GM10266 (cell line): ENCODE measurements at regions not wholly inside any gene's neighbourhood (a gene's known extent, or its start where the extent isn't known, plus 50 kb on each side); places are given as distances from the start of the nearest gene placed in this dataset.

Experiments used
- DNase-seq: peaks from one replicate; pipeline ENCODE4 v3.0.0; 2012; ENCODE audit errors: extremely low spot score
- TF ChIP-seq, protein P1 (sequence below): IDR thresholded peaks from 2 replicates; pipeline ENCODE4 v1.5.1; 2012; ENCODE audit warnings: mild to moderate bottlenecking, low read depth; ENCODE audit not compliant: control insufficient read depth, insufficient read depth; ENCODE audit errors: missing control alignments

DNA sequence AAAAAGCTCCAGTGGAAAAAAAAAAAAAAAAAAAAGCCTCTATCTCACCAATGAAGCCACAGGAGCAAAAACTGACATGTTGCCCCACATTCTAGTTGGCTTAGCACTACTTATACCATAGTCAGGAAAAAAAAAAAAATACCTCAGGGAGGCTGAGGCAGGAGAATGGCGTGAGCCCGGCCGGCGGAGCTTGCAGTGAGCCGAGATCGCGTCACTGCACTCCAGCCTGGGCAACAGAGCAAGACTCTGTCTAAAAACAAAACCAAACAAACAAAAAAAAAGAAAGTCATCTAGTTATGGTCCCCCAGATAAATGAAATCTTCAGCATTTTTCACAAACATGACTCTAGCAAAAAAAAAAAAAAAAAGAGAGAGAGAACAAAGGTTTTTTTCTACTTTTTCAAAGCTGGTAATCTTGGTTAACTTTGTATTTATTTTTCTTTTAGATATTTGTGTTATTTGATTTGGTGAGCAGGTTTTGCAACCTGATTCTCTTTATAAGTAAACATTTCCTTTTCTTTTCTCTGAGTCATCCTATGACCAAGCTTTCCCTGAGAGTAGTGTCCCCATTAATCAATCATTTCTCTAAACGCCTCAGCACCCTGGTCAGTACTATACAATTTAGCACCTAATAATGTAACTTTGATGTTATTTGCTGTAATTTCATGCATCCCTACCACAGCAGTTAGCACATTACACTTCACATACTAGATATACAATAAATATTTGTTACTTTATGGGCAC lies 273.7 kb upstream of the PIK3C3 start:
- TF ChIP-seq, protein P1, sequence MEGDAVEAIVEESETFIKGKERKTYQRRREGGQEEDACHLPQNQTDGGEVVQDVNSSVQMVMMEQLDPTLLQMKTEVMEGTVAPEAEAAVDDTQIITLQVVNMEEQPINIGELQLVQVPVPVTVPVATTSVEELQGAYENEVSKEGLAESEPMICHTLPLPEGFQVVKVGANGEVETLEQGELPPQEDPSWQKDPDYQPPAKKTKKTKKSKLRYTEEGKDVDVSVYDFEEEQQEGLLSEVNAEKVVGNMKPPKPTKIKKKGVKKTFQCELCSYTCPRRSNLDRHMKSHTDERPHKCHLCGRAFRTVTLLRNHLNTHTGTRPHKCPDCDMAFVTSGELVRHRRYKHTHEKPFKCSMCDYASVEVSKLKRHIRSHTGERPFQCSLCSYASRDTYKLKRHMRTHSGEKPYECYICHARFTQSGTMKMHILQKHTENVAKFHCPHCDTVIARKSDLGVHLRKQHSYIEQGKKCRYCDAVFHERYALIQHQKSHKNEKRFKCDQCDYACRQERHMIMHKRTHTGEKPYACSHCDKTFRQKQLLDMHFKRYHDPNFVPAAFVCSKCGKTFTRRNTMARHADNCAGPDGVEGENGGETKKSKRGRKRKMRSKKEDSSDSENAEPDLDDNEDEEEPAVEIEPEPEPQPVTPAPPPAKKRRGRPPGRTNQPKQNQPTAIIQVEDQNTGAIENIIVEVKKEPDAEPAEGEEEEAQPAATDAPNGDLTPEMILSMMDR, result no peak
- DNase-seq, result no peak

DNA sequence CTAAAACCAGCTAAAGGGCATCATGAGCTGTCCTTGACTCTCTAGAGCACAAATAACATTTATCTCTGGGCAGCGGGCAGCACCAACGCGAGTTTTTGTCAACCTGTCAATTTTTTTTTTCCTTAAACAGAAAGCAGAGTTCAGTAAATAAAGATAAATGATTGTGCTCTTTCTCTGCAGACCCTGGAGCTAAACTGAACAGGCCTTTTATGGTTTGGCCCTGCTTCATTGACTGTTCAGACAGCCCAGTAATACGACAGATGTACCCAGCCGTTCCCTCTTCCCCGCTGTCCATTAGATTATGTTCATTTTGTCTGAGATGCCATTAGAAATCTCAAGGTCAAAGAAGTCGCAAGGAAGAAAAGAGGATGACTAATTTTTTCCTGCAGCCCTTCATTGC lies 280.5 kb upstream of the PIK3C3 start:
- DNase-seq, result no peak
- TF ChIP-seq, protein P1, result no peak

DNA sequence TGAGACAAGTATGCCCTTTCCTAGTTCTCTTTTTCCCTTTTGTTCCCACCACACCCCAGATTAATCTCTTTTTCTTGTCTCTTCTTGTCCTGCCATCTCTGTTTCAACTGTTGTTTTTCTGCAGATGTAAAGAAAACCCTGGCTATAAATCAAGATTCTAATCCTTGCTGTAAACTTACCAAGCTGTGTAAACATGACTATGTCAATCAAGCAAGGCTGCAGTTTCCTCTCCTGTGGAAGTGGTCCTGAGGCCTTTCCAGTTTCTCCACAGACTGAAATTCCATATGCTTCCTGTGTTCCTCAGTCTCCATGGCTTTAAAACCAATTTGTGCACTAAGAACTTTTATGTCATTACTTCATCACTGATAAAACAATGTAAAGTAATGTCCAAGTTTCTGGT lies 288.8 kb upstream of the PIK3C3 start:
- no peak for DNase-seq
- TF ChIP-seq, protein P1, result no peak

DNA sequence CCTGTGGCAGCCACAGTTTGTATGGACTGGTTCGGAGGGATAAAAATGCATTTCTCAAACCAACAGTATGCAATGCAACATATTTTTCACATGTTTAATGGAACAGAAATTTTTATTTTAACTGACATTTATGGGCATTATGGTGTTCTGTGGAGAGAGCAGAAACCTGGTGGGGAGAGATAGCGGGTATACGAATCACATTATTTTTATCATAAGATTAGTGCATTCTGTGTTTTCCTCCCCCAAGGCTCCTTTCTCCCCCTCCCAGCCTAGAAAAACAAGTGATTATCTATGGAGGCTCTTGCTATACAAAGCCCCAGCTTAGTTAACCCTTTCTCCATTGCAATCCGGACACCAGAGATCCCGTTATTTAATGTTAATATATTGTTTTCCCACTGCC lies 289.8 kb upstream of the PIK3C3 start:
- TF ChIP-seq, protein P1, result no peak

DNA sequence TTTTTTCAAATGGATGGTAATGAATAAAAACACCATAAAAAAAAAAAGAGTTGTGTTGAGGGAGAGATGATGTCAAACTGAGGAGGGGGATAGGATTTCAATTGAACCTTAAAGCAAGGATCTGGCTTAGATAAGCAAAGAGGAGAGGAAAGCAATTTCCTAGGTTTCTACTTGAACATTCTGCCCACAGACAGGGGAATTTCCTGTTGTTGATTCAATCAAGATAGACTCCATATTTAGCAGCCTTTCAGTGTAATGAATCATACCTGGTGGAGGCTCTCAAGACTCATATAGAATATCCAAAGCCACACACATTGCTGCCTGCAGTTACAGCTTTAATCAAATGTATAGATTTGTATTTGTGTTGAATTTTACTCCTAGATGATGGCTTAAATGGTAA lies 294.4 kb upstream of the PIK3C3 start:
- TF ChIP-seq, protein P1, result no peak
- no peak for DNase-seq

More for the DNA sequence above, 289.8 kb upstream of the PIK3C3 start:
- no peak for DNase-seq

DNA sequence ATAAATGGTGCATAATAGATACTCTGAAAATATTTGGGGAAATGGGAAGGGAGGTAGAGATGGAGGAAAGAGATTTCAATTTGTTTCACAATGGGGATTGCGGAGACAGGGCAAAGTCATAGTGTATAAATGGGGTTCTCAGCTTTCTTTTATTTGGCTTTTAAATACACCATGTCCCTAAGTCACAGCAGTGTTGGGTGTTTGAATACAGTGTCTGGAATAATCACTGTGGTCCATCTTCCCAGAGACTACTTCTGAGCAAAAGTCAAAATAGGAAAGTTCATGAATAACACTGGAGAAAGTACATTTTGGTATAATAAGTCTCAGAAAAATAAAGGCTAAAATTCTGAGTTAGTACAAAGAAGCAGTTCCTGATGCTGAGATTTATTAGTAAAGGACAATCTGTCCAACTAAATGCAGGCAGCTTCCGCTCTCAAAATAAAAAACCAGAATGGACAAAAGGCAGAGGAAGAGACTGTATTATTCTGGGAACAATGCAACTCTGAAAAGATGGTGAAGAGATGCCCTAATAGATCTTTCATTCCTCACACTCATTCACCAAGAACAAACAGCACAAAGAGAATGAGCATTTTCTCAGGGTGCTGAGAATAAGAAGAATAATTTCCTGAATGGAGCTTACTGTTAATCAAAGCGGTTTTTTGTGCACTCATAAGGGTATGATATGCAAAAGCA lies 295.4 kb upstream of the PIK3C3 start:
- TF ChIP-seq, protein P1, result no peak
- no peak for DNase-seq

DNA sequence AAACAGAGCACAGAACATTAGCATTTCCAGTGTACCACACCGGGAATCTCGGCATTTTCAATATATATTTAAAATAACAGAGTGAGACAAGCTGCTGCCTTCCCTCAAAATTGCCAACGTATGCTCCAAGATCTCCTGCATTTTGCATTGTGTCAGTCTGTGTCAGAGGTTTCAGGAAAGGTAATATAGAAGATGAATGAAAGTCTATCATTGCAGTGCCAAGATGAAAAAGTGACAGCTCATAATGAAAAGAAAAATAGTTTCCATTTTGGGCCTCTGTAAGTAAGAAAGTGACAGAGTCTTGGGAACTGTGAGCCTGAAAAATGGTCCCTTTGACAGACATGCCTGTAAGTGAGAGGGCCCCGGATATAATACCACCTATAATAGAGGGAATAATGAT lies 297.8 kb upstream of the PIK3C3 start:
- DNase-seq, result no peak

More for the DNA sequence above, 297.8 kb upstream of the PIK3C3 start:
- TF ChIP-seq, protein P1, result no peak
